Chondrocyte (in vitro differentiated cells): ENCODE measurements at regions not wholly inside any gene's neighbourhood (a gene's known extent, or its start where the extent isn't known, plus 50 kb on each side); places are given as distances from the start of the nearest gene placed in this dataset.

Source experiments
- DNase-seq: peaks from one replicate; pipeline ENCODE4 v3.0.0; 2021; ENCODE audit warnings: mixed read lengths, low spot score
- H3K27ac Mint-ChIP-seq: one replicate; pipeline ENCODE4 v1.8.0; 2021; ENCODE audit warnings: mild to moderate bottlenecking, moderate library complexity, mixed read lengths; ENCODE audit not compliant: unreplicated experiment
- H3K27me3 Mint-ChIP-seq: 2 replicates; pipeline ENCODE4 v1.8.0; 2021; ENCODE audit warnings: low read depth, mixed read lengths
- H3K36me3 Mint-ChIP-seq: 2 replicates; pipeline ENCODE4 v1.8.0; 2021; ENCODE audit warnings: low read depth, mixed read lengths
- H3K4me1 Mint-ChIP-seq: 2 replicates; pipeline ENCODE4 v1.8.0; 2021; ENCODE audit warnings: low read depth, mild to moderate bottlenecking, mixed read lengths
- H3K4me3 Mint-ChIP-seq: one replicate; pipeline ENCODE4 v1.8.0; 2021; ENCODE audit warnings: mild to moderate bottlenecking, moderate library complexity, mixed read lengths; ENCODE audit not compliant: unreplicated experiment
- H3K9me3 Mint-ChIP-seq: 2 replicates; pipeline ENCODE4 v1.8.0; 2021; ENCODE audit warnings: low read depth, mixed read lengths
- CTCF ChIP-seq: fragments of 200-600 bp; sonication (generic); IDR thresholded peaks from 2 replicates; pipeline ENCODE4 v1.5.0; 2021; ENCODE audit warnings: antibody characterized with exemption, mild to moderate bottlenecking, moderate library complexity

DNA sequence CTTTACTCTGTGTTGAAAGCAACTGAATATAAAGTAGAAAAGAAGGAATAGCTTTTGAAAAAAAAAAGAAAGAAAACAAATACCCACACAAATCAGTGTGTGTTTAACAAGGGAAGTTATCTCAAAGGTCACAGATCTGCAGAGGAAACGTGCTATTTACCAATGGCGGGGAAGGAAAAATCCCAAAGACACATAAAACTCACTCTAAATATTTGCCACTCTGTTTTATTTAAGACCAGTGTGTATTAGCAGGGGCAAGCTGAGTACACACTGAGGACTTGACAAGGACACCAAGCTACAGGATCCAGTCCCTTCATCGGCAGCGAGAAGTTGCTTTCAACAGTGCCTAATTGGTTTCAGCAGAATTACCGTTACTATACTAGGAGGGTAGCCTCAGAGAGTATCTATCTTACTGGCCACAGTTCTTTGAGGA is 252.5 kb downstream of the DEPDC1B start:
- DNase-seq: no peak
- Mint-ChIP-seq H3K4me3 (no peak overlapping the region), H3K36me3 (no peaks in the 10 kb centered on the region), H3K27ac (no peak overlapping the region), H3K27me3 (no peaks in the 10 kb centered on the region), H3K9me3 (no peaks in the 10 kb centered on the region), H3K4me1 (peaks cover 20% of the 10 kb centered on the region)
- TF ChIP-seq CTCF: no peak

- no peak for DNase-seq
- Mint-ChIP-seq H3K9me3 (peaks cover 2% of the 10 kb centered on the region), H3K4me1 (peaks cover 20% of the 10 kb centered on the region), H3K36me3 (no peaks in the 10 kb centered on the region), H3K27me3 (no peaks in the 10 kb centered on the region), H3K27ac (no peak overlapping the region), H3K4me3 (no peak overlapping the region)
- TF ChIP-seq CTCF: no peak
These were observed 253.0 kb downstream of the DEPDC1B start for GRCh38 chr5:60446917-60447316.

- Mint-ChIP-seq H3K4me1 (peaks cover 20% of the 10 kb centered on the region), H3K4me3 (no peak overlapping the region), H3K36me3 (no peaks in the 10 kb centered on the region), H3K9me3 (peaks cover 2% of the 10 kb centered on the region), H3K27me3 (no peaks in the 10 kb centered on the region), H3K27ac (no peak overlapping the region)
- no peak for DNase-seq
- no peak for TF ChIP-seq CTCF
These were observed 254.0 kb downstream of the DEPDC1B start for GRCh38 chr5:60445921-60446320.

GRCh38 chr5:60445427-60445826 is 254.5 kb downstream of the DEPDC1B start:
- Mint-ChIP-seq H3K4me3 (no peak overlapping the region), H3K4me1 (peaks cover 20% of the 10 kb centered on the region), H3K9me3 (peaks cover 2% of the 10 kb centered on the region), H3K36me3 (no peaks in the 10 kb centered on the region), H3K27me3 (no peaks in the 10 kb centered on the region), H3K27ac (no peak overlapping the region)
- no peak for TF ChIP-seq CTCF
- DNase-seq: no peak

DNA sequence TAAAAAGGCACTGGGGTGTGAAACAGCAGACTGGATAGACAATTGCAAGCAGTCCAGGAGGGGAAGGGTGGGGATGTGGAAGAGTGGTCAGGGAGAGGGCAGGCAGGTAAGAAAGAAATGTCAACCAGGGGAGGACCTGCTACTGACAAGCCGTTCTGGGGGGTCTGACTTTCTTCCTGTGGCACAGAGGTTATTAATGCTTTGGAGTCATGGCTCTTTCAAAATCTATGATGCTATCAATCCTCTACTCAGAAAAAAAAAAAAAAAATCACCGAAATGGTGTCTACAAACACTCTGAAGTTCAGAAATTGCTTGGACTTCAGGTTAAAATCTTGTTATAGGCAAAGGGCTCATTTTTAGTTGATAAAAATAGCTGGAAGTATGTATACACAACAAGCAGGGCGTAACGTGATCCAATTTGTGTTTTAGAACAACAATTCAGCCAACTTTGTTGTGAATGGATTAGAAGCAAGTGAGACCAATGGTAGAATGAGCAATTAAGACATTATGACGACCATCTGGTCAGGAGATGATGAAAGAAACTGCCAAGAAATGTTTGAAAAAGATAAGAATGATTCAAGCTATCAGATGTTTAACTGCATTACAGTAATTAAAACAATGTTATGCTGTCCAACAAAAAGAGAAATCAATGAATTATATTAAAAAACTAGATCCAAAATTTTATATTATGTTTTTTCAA is 255.2 kb downstream of the DEPDC1B start:
- peaks cover 2% of the 10 kb centered on the region for H3K9me3 Mint-ChIP-seq
- DNase-seq: no peak
- peaks cover 1% of the 10 kb centered on the region for H3K36me3 Mint-ChIP-seq
- no peaks in the 10 kb centered on the region for H3K27me3 Mint-ChIP-seq
- H3K27ac Mint-ChIP-seq: no peak overlapping the region
- TF ChIP-seq CTCF: no peak
- H3K4me1 Mint-ChIP-seq: peaks cover 20% of the 10 kb centered on the region
- no peak overlapping the region for H3K4me3 Mint-ChIP-seq
